GM23248 (cell line): ENCODE measurements at regions not wholly inside any gene's neighbourhood (a gene's known extent, or its start where the extent isn't known, plus 50 kb on each side); places are given as distances from the start of the nearest gene placed in this dataset.

Source experiments
- EZH2 ChIP-seq: fragments of 200-600 bp; sonication (generic); IDR thresholded peaks from 2 replicates; pipeline ENCODE4 v1.6.1; 2018; ENCODE audit warnings: antibody characterized with exemption, mild to moderate bottlenecking; ENCODE audit not compliant: insufficient read depth, poor library complexity, severe bottlenecking
- EZH2phosphoT487 ChIP-seq: fragments of 200-600 bp; sonication (generic); IDR thresholded peaks from 2 replicates; pipeline ENCODE4 v1.6.1; 2018; ENCODE audit warnings: antibody characterized with exemption, moderate library complexity, mild to moderate bottlenecking, low read depth; ENCODE audit not compliant: insufficient read depth

DNA sequence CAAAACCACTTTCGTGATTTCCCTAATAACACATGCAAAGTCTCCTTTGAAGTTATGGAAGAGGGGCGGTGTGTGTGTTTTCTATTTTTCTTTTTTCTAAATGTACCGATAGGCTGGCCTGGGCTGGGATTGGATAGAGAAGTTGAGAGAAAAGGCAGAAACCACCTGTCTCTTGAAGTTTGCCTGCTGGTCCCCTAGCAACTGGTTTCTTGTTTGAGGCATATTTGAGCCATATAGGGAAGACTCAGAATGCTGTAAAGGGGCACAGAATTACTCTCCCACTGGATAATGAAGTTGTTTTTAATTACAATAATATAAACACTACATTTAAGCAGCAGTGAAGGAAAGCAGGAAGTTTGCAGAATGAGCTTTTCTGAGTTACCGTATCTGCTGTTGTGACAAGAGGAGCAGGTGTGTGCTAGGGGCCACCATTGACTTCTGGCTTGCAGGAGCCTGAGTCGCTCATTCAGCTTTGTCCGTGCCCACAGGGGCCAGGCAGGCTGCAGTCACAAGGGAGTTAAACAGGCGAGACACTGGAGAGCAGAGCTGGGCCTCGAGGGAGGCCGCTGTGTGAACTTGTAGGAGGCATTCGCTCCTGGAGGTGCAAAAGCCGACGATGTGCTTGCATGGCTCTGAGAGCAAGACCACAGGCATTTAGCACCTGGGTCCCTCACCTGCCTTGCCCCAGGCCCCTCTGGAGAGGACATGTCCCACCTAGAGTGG, 173.8 kb upstream of the RGS6 start:
- no peak for TF ChIP-seq EZH2
- no peak for TF ChIP-seq EZH2phosphoT487
